Astrocyte (in vitro differentiated cells and primary cell): ENCODE measurements at regions not wholly inside any gene's neighbourhood (a gene's known extent, or its start where the extent isn't known, plus 50 kb on each side); places are given as distances from the start of the nearest gene placed in this dataset.

ENCODE experiments used
- EZH2 ChIP-seq: IDR thresholded peaks from 2 replicates; pipeline ENCODE4 v1.6.1; 2012; ENCODE audit warnings: mild to moderate bottlenecking, low read length, inconsistent platforms; ENCODE audit not compliant: insufficient read depth
- TF ChIP-seq, protein P1 (sequence below): IDR thresholded peaks from 2 replicates; pipeline ENCODE4 v1.5.1; 2011; ENCODE audit warnings: low read depth, mild to moderate bottlenecking, inconsistent platforms, low read length, moderate library complexity; ENCODE audit not compliant: insufficient read depth

- TF ChIP-seq, protein P1, sequence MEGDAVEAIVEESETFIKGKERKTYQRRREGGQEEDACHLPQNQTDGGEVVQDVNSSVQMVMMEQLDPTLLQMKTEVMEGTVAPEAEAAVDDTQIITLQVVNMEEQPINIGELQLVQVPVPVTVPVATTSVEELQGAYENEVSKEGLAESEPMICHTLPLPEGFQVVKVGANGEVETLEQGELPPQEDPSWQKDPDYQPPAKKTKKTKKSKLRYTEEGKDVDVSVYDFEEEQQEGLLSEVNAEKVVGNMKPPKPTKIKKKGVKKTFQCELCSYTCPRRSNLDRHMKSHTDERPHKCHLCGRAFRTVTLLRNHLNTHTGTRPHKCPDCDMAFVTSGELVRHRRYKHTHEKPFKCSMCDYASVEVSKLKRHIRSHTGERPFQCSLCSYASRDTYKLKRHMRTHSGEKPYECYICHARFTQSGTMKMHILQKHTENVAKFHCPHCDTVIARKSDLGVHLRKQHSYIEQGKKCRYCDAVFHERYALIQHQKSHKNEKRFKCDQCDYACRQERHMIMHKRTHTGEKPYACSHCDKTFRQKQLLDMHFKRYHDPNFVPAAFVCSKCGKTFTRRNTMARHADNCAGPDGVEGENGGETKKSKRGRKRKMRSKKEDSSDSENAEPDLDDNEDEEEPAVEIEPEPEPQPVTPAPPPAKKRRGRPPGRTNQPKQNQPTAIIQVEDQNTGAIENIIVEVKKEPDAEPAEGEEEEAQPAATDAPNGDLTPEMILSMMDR: no peak
- TF ChIP-seq EZH2: no peak
Measured at GRCh38 chr1:193451606-193452005, 265.2 kb upstream of the B3GALT2 start.
